SK-N-SH (cell line): ENCODE measurements at regions not wholly inside any gene's neighbourhood (a gene's known extent, or its start where the extent isn't known, plus 50 kb on each side); places are given as distances from the start of the nearest gene placed in this dataset.

Experiments
- CTCF ChIA-PET: fragments of 300-600, 350-600 bp; formaldehyde crosslinking; extraction: SDS; loops from one replicate; lab custom pipeline; 2021; lab: Yijun Ruan, JAX
- POLR2A ChIA-PET: fragments of 350-600 bp; sonication (Branson Sonifier 250); formaldehyde crosslinking; extraction: SDS; loops from one replicate; lab custom pipeline; 2020; ENCODE audit warnings: antibody characterized with exemption, inconsistent platforms; lab: Yijun Ruan, JAX
- DNase-seq: peaks from one replicate; pipeline ENCODE4 v3.0.0; 2012
- H2AFZ ChIP-seq: fragments of 200-600 bp; sonication (generic); 2 replicates; pipeline ENCODE4 v1.8.1; 2016; ENCODE audit warnings: antibody characterized with exemption, mild to moderate bottlenecking, low read depth
- H3F3A ChIP-seq: fragments of 200-600 bp; sonication (generic); replicated peaks from 2 replicates; pipeline ENCODE3; 2016; ENCODE audit warnings: antibody characterized with exemption, mild to moderate bottlenecking; ENCODE audit not compliant: insufficient read depth
- H3K27ac ChIP-seq, 2 experiments: fragments of 200-500 bp in 1 of 2; fragments of 200-600 bp in 1 of 2; sonication (Bioruptor generic) in 1 of 2; sonication (generic), shearing (Covaris generic) in 1 of 2; 2 replicates each; pipeline versions ENCODE4 v1.5.1 to v1.6.1; 2014 to 2016; ENCODE audit warnings: low read depth in 2 of 2, inconsistent platforms in 1 of 2, low read length in 1 of 2, mild to moderate bottlenecking in 1 of 2, mixed read lengths in 1 of 2
- H3K27me3 ChIP-seq: fragments of 200-600 bp; sonication (generic), shearing (Covaris generic); 2 replicates; pipeline ENCODE4 v1.6.1; 2016; ENCODE audit warnings: mixed run types; ENCODE audit not compliant: insufficient read depth
- H3K36me3 ChIP-seq, 2 experiments: fragments of 200-500 bp in 1 of 2; fragments of 200-600 bp in 1 of 2; sonication (Bioruptor generic) in 1 of 2; sonication (generic) in 1 of 2; replicated peaks in 1 of 2; 2 replicates each; pipeline versions ENCODE3 to v1.5.1; 2014 to 2016; ENCODE audit warnings: low read length in 1 of 2, mild to moderate bottlenecking in 1 of 2; ENCODE audit not compliant: insufficient read depth in 2 of 2, control insufficient read depth in 1 of 2
- H3K4me1 ChIP-seq, 2 experiments: fragments of 200-500 bp in 1 of 2; fragments of 200-600 bp in 1 of 2; sonication (Bioruptor generic) in 1 of 2; sonication (generic), shearing (Covaris generic) in 1 of 2; 2 replicates each; pipeline versions ENCODE4 v1.5.1 to v1.6.1; 2014 to 2016; ENCODE audit warnings: low read depth in 1 of 2, low read length in 1 of 2, mixed run types in 1 of 2; ENCODE audit not compliant: insufficient read depth in 2 of 2, control insufficient read depth in 1 of 2
- H3K4me2 ChIP-seq: fragments of 200-600 bp; sonication (generic), shearing (Covaris generic); 2 replicates; pipeline ENCODE4 v1.6.1; 2017; ENCODE audit warnings: mixed run types
- H3K4me3 ChIP-seq, 2 experiments: fragments of 200-500 bp in 1 of 2; fragments of 200-600 bp in 1 of 2; sonication (Bioruptor generic) in 1 of 2; sonication (generic), shearing (Covaris generic) in 1 of 2; 2 replicates each; pipeline versions ENCODE4 v1.5.1 to v1.8.1; 2014 to 2016; ENCODE audit warnings: low read depth in 2 of 2, inconsistent platforms in 1 of 2, low read length in 1 of 2, mild to moderate bottlenecking in 1 of 2, mixed read lengths in 1 of 2, moderate library complexity in 1 of 2
- H3K79me2 ChIP-seq: fragments of 200-600 bp; sonication (generic); 2 replicates; pipeline ENCODE4 v1.8.1; 2017; ENCODE audit warnings: mild to moderate bottlenecking; ENCODE audit not compliant: insufficient read depth
- H3K9ac ChIP-seq: fragments of 200-600 bp; sonication (generic); 2 replicates; pipeline ENCODE4 v1.6.1; 2017; ENCODE audit warnings: mixed run types
- H3K9me2 ChIP-seq: fragments of 200-600 bp; sonication (generic); 2 replicates; pipeline ENCODE4 v1.6.1; 2017; ENCODE audit warnings: mixed run types
- H3K9me3 ChIP-seq: fragments of 200-600 bp; sonication (generic); 2 replicates; pipeline ENCODE4 v1.6.1; 2017; ENCODE audit warnings: mixed run types, mild to moderate bottlenecking, moderate library complexity
- H4K20me1 ChIP-seq: fragments of 200-600 bp; sonication (generic); 2 replicates; pipeline ENCODE4 v1.6.1; 2017; ENCODE audit warnings: mild to moderate bottlenecking, mixed run types; ENCODE audit not compliant: insufficient read depth
- CTCF ChIP-seq: fragments of 200-600 bp; sonication (generic); IDR thresholded peaks from 2 replicates; pipeline ENCODE4 v1.6.1; 2017; ENCODE audit warnings: antibody characterized with exemption, mild to moderate bottlenecking, moderate library complexity
- ELF1 ChIP-seq: IDR thresholded peaks from 2 replicates; pipeline ENCODE4 v1.4.0; 2012
- FOXJ3 ChIP-seq: sonication (generic); formaldehyde crosslinking; IDR thresholded peaks from 2 replicates; pipeline ENCODE4 v1.5.1; 2020; ENCODE audit warnings: mild to moderate bottlenecking, missing genetic modification reagents
- IRF3 ChIP-seq: fragments of 150-350 bp; IDR thresholded peaks from 2 replicates; pipeline ENCODE4 v1.6.1; 2016; ENCODE audit warnings: mild to moderate bottlenecking, low read depth, low read length
- MEF2A ChIP-seq: IDR thresholded peaks from 2 replicates; pipeline ENCODE4 v1.4.0; 2012; ENCODE audit warnings: low read depth, borderline replicate concordance
- NRF1 ChIP-seq: IDR thresholded peaks from 2 replicates; pipeline ENCODE4 v1.6.1; 2012; ENCODE audit warnings: low read depth, mild to moderate bottlenecking, low read length
- PBX3 ChIP-seq: IDR thresholded peaks from 2 replicates; pipeline ENCODE4; 2012
- RAD21 ChIP-seq: IDR thresholded peaks from 2 replicates; pipeline ENCODE4 v1.6.1; 2012; ENCODE audit warnings: mild to moderate bottlenecking, low read length
- RXRA ChIP-seq: IDR thresholded peaks from 2 replicates; pipeline ENCODE4 v1.4.0; 2012; ENCODE audit warnings: low read depth, mild to moderate bottlenecking, borderline replicate concordance
- TCF12 ChIP-seq: IDR thresholded peaks from 2 replicates; pipeline ENCODE4 v1.4.0; 2012
- TEAD4 ChIP-seq: IDR thresholded peaks from 2 replicates; pipeline ENCODE4 v1.4.0; 2012; ENCODE audit warnings: mild to moderate bottlenecking, borderline replicate concordance; ENCODE audit not compliant: insufficient read depth
- USF2 ChIP-seq: fragments of 150-350 bp; IDR thresholded peaks from 2 replicates; pipeline ENCODE4 v1.6.1; 2017; ENCODE audit warnings: antibody characterized with exemption, low read length, low read depth, borderline replicate concordance
- WGBS: methylation state at CpG from one replicate; pipeline ENCODE4 v1.1.6; 2017; ENCODE audit warnings: low lambda C conversion rate; 5-methylcytosine and 5-hydroxymethylcytosine counted together

- Histone ChIP-seq H4K20me1 (no peaks in the 10 kb centered on the region), H3K27ac (no peak overlapping the region), H3K79me2 (no peaks in the 10 kb centered on the region), H3F3A (no peaks in the 10 kb centered on the region), H3K4me1 (peaks cover 0 to 31% of the 10 kb centered on the region in 2 experiments; a peak in 2 of 4 replicates), H3K9me2 (no peaks in the 10 kb centered on the region), H3K9me3 (no peaks in the 10 kb centered on the region), H3K27me3 (no peaks in the 10 kb centered on the region), H3K4me2 (no peak overlapping the region), H3K4me3 (no peak overlapping the region)
- CTCF ChIA-PET: no interaction called here
- no peak for TF ChIP-seq RXRA
- TF ChIP-seq NRF1: no peak
- TF ChIP-seq ELF1: no peak
- no peak for TF ChIP-seq FOXJ3 (CRISPR knock-in tag)
- TF ChIP-seq, all 33 proteins: peak for 0
- Histone ChIP-seq H2AFZ (no peak overlapping the region), H3K9ac (no peak overlapping the region), H3K36me3 (no peaks in the 10 kb centered on the region)
- POLR2A ChIA-PET: interaction anchor here (0.6 kb wide), 1 partner anchor 1066 kb away, joined by 4 read pairs; the partner anchor contains the start of gene SNAP47
- DNase-seq: no peak
These were observed 65.8 kb downstream of the RHOU start for GRCh38 chr1:228801068-228801467.

GRCh38 chr1:228802386-228803220 is 67.3 kb downstream of the RHOU start:
- Histone ChIP-seq H3K27me3 (no peaks in the 10 kb centered on the region), H2AFZ (no peak overlapping the region), H3K9me3 (no peaks in the 10 kb centered on the region), H4K20me1 (no peaks in the 10 kb centered on the region), H3K9ac (no peak overlapping the region), H3K9me2 (no peaks in the 10 kb centered on the region), H3K36me3 (no peaks in the 10 kb centered on the region), H3K27ac (no peak overlapping the region; a peak in 1 of 4 replicates), H3K4me1 (peaks cover 0 to 31% of the 10 kb centered on the region in 2 experiments; a peak in 2 of 4 replicates), H3F3A (no peaks in the 10 kb centered on the region), H3K4me2 (no peak overlapping the region), H3K79me2 (no peaks in the 10 kb centered on the region), H3K4me3 (no peak overlapping the region)
- ChIA-PET CTCF (interaction anchor here (0.6 to 1.4 kb wide), 4 partner anchors 11 to 185 kb away, joined by 3 to 4 read pairs (median 4); no protein-coding TSS in a partner anchor), POLR2A (no interaction called here)
- DNase-seq: no peak
- TF ChIP-seq RXRA (no peak), USF2 (no peak), RAD21 (no peak), CTCF (no peak), MEF2A (no peak), IRF3 (no peak), TEAD4 (no peak), TCF12 (no peak), PBX3 (no peak), FOXJ3 (CRISPR knock-in tag) (no peak)
- 82% methylated on average over 11 of the region's 11 CpGs for WGBS
